ENCODE measurements at regions not wholly inside any gene's neighbourhood (a gene's known extent, or its start where the extent isn't known, plus 50 kb on each side); places are given as distances from the start of the nearest gene placed in this dataset.
A peak's percentile ranks its signal among the peaks of the same experiment; 100 is the strongest.

GRCh38 chr1:244963231-244963826 lies 99.0 kb upstream of the HNRNPU start (continued):
- TF ChIP-seq MYNN (tag by site-specific recombination; IDR thresholded peaks at IDR 0.05; ENCODE audit: borderline replicate concordance): no peak

GRCh38 chr1:244962130-244962529 lies 97.8 kb upstream of the HNRNPU start:
- ChIA-PET CTCF (no interaction called here), POLR2A (no interaction called here)
- Histone ChIP-seq H3K9me3 (ENCODE audit: control insufficient read depth, insufficient read depth, low read depth, low read length) (no peaks in the 10 kb centered on the region), H3K4me3 (ENCODE audit: low read depth, low read length) (no peak overlapping the region), H3K36me3 (ENCODE audit: control insufficient read depth in 2 of 2, insufficient read depth in 1 of 2, low read length in 2 of 2) (no peaks in the 10 kb centered on the region), H3K27ac (ENCODE audit: extremely low read depth, low read depth, low read length) (no peak overlapping the region), H3K4me1 (ENCODE audit: control insufficient read depth, insufficient read depth, low read length) (no peaks in the 10 kb centered on the region)
- no peak for TF ChIP-seq ZFP41 (tag by site-specific recombination; IDR thresholded peaks at IDR 0.05; ENCODE audit: borderline replicate concordance)
- TF ChIP-seq SP7 (tag by site-specific recombination; IDR thresholded peaks at IDR 0.05): 0 out of 2 replicates have a peak, but pooled peaks have one; percentile 36

- Histone ChIP-seq H3K4me3 (ENCODE audit: low read depth, low read length) (no peak overlapping the region), H3K36me3 (ENCODE audit: control insufficient read depth in 2 of 2, insufficient read depth in 1 of 2, low read length in 2 of 2) (no peaks in the 10 kb centered on the region), H3K4me1 (ENCODE audit: control insufficient read depth, insufficient read depth, low read length) (no peaks in the 10 kb centered on the region), H3K9me3 (ENCODE audit: control insufficient read depth, insufficient read depth, low read depth, low read length) (no peaks in the 10 kb centered on the region), H3K27ac (ENCODE audit: extremely low read depth, low read depth, low read length) (no peak overlapping the region)
- ChIA-PET POLR2A (interaction anchor here (1.0 kb wide), 2 partner anchors 9 to 99 kb away, joined by 5 to 8 read pairs; a partner anchor contains a TSS), CTCF (no interaction called here)
- TF ChIP-seq OVOL3 (tag by site-specific recombination; IDR thresholded peaks at IDR 0.05) (no peak), ZNF174 (tag by site-specific recombination; IDR thresholded peaks at IDR 0.05) (no peak), ZNF175 (tag by site-specific recombination; IDR thresholded peaks at IDR 0.05) (no peak)
These were observed 96.6 kb upstream of the HNRNPU start for GRCh38 chr1:244960904-244961303.

- Histone ChIP-seq H3K4me3 (ENCODE audit: low read depth, low read length) (no peak overlapping the region), H3K9me3 (ENCODE audit: control insufficient read depth, insufficient read depth, low read depth, low read length) (no peaks in the 10 kb centered on the region), H3K36me3 (ENCODE audit: control insufficient read depth in 2 of 2, insufficient read depth in 1 of 2, low read length in 2 of 2) (no peaks in the 10 kb centered on the region), H3K4me1 (ENCODE audit: control insufficient read depth, insufficient read depth, low read length) (no peaks in the 10 kb centered on the region), H3K27ac (ENCODE audit: extremely low read depth, low read depth, low read length) (no peak overlapping the region)
- ChIA-PET POLR2A (no interaction called here), CTCF (interaction anchor here (0.7 kb wide), 1 partner anchor 97 kb away, joined by 3 read pairs; no protein-coding TSS in a partner anchor)
- no peak for TF ChIP-seq KLF16 (tag by site-specific recombination; IDR thresholded peaks at IDR 0.05)
- 0 out of 2 replicates have a peak, but pooled peaks have one; percentile 14 for TF ChIP-seq ZNF18 (tag by site-specific recombination; IDR thresholded peaks at IDR 0.05)
- no peak for TF ChIP-seq ZSCAN16 (tag by site-specific recombination; IDR thresholded peaks at IDR 0.05)
- TF ChIP-seq HOXC10 (CRISPR knock-in tag; IDR thresholded peaks at IDR 0.05): no peak
- TF ChIP-seq ZNF169 (tag by site-specific recombination; IDR thresholded peaks at IDR 0.05): no peak
- TF ChIP-seq ZNF830 (tag by site-specific recombination; IDR thresholded peaks at IDR 0.05; ENCODE audit: low read depth): no peak
- TF ChIP-seq KLF17 (tag by site-specific recombination; IDR thresholded peaks at IDR 0.05): no peak
- no peak for TF ChIP-seq MZF1 (tag by site-specific recombination; IDR thresholded peaks at IDR 0.05; ENCODE audit: borderline replicate concordance)
- no peak for TF ChIP-seq ZNF473 (tag by site-specific recombination; IDR thresholded peaks at IDR 0.05)
- TF ChIP-seq ZNF404 (tag by site-specific recombination; IDR thresholded peaks at IDR 0.05): no peak
- TF ChIP-seq ZFHX2 (tag by site-specific recombination; conservative IDR thresholded peaks at IDR 0.05): peak; percentile 91
- peak; percentile 87 for TF ChIP-seq EGR2 (tag by site-specific recombination; IDR thresholded peaks at IDR 0.05; ENCODE audit: low read depth)
- TF ChIP-seq ZNF157 (tag by site-specific recombination; IDR thresholded peaks at IDR 0.05): no peak
- no peak for TF ChIP-seq ZNF623 (tag by site-specific recombination; IDR thresholded peaks at IDR 0.05)
These were observed 94.2 kb upstream of the HNRNPU start for GRCh38 chr1:244958593-244958992.

Measured in HEK293 (cell line).